CD4-positive, alpha-beta T cell treated with Interleukin-6 for 4 hours (primary cell): ENCODE measurements at regions not wholly inside any gene's neighbourhood (a gene's known extent, or its start where the extent isn't known, plus 50 kb on each side); places are given as distances from the start of the nearest gene placed in this dataset.

Experiments
- DNase-seq: peaks from one replicate; pipeline ENCODE4 v3.0.0-alpha.2; 2020; ENCODE audit warnings: mixed read lengths

DNA sequence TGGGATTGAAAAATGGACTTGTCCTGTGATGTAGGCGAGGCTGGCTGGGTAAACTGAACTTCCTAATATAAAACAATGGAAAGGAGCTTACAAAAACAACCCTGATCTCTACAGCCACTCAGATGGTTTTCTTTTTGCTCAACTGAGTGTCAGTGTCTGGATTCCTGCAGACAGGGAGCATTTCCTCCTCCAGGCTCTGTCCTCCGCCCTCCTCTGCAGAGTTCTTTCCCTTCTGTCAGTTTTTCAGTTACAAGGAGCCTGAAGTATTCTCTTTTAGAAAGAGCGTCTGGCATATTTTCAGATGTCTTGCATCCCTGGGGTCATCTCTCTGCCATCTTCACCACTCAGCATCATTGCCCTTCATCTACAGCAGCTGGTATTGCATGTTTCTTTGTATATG, 50.0 kb upstream of the PITRM1 start:
- no peak for DNase-seq
